HG03175 (cell line): ENCODE measurements at regions not wholly inside any gene's neighbourhood (a gene's known extent, or its start where the extent isn't known, plus 50 kb on each side); places are given as distances from the start of the nearest gene placed in this dataset.

Experiments used
- ATAC-seq: cut with Tn5 transposase; IDR thresholded peaks from one replicate; pipeline ENCODE4 v1.9.1; 2021; ENCODE audit warnings: mild to moderate bottlenecking, moderate library complexity; ENCODE audit not compliant: unreplicated experiment

DNA sequence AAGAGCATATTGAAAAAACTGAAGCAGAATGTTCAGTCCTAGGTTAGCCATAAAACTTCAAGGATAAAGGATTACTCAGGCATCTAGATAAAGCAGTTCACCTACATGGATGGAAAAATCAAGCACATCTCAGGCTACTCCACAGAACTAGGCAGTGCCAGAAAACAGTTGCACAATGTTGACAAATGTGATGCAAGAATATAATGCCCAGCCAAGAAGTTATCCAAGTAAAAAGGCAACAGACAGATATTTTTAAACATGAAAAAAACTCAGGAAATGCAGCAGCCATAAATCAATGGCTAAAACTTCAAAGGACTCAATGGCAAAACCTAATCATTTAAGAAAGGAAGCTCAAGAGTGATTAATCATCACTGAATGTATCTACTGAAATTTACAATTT lies 456.0 kb upstream of the FAM241A start:
- ATAC-seq: no peak

DNA sequence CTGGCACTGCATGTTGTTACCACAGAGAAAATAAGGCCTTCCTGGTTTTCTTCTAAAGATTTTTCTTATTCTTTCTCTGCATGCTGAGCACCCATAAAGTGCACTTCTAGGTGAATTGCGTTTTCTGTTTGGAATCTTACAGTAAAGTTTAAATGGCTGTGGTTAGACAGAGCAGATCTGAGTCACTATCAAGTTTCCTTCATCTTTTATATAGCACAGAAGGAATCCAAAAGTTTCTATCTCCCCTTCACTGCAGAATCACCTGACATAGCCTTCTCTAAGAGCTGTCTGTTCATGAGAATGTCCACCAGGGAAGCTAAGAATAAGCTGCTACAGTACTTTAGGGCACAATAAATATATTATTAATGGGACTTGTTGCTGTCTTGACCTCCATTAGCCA lies 455.5 kb upstream of the FAM241A start:
- no peak for ATAC-seq

DNA sequence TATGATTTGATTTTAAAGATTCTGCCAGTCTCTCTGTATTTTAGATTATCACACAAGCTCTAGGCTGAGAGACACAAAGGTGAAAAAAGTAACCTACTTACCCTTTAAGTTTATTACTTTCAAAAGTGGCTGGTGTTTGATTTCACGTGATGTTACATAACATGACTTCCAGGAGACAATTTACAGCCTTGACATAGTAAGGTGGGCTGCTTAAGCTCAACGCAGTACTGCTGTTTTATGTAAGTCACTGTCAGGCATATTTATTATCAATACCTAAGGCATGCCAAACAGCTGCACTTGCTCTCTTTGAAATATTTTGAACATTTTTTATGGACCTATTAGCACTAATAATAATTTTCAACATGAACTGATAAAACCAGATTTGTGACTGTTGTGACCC lies 451.5 kb upstream of the FAM241A start:
- no peak for ATAC-seq

DNA sequence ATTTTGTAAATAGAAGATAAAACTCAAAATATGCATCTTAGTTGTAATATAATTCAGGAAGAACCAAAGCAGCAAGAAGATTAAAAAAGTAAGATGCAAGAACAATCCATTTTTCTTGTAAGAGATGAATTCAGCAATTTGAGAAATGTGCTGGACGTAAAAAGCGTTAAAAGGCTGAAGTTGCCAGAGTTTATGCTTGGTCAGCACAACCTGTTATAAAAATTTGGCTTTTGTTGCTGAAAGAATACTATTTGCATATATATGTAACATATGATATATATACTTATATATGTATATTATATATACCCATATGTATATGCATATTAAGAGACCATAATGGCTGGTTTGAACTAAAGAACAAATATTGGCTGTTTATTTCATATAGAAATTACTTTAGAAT lies 449.6 kb upstream of the FAM241A start:
- no peak for ATAC-seq

DNA sequence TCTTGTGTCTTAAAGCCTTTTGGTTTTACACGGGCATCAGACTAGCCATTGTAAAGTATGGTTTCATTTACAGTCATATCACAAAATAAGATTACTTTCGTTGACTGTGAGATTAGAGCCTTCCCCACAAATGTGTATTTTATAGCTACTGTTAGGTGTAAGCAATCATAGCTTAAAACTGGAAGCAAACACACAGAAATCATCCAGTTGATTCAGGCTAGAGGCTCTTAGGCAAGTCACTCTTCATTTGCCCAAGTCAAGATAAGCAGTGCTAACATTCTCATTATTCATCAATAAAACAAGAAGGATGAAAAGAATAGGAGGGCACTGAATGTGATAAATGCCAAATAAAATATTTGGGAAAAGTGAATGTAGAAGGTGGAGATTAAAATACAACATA lies 448.7 kb upstream of the FAM241A start:
- no peak for ATAC-seq

DNA sequence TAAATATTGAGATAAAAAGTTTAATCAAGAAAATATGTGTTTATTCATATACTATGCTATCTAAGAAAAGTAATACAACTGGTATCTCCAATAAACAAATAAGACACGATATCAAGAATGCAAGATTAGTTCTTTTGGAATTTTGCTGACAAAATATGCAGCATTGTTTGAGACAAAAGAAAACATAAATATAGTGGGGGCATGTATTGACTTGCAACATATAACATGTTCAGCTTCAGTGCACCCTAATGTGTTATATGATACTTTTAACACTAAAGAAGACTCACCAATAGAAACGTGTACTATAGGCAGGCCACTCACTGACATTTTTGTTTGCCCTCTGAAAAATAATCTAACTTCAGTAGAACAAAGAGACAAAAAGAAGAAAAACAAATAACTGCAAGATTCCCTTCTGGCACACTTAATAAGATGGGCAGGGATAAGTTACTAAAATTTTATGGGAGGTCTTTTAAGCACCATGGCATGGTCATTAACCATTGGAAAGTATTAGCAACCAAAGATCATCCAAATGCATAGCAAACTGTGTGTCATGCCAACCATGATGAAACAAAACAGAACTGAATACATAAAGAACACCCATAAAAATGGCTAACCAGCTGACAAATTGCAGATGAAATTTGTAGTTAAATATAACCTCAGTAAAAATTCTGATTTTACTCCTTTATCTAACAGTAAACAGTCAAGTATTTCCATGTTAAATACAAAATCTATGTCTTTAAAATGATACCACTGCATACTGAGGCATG lies 447.9 kb upstream of the FAM241A start:
- ATAC-seq: no peak

DNA sequence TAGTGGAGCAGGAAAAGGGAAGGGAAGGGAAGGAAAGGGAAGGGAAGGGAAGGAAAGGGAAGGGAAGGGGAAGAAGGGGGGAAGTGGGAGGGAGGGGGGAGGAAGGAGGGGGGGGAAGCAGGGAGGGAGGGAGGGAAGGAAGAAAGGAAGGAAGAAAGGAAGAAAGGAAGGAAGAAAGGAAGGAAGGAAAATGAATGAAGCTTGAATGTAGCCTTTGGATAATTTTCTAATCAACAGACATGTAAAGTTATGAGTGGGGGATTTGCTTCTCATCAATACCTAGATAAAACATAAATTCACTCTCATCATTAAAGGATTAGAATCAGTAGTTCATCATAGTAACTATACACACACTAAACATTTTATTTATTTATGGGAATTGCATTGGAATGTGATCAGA lies 446.9 kb upstream of the FAM241A start:
- ATAC-seq: no peak

DNA sequence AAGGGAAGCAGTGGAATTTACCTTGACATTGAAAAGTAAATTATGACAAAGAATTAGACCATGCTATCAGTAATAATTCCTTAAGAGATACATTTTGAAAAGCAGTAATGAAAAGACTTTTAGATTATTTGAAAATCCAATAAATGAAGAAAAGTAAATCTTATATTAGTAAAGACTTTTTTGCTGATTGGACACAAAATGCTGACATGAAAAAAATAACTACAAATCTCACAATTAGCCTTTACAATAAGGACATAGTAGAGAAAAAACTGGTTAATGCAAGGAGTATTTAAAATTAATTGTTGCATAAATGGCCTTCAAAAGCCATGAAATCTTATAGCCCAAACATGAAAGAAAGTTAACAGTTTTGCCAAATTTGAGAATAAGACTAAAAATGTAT lies 446.1 kb upstream of the FAM241A start:
- no peak for ATAC-seq

DNA sequence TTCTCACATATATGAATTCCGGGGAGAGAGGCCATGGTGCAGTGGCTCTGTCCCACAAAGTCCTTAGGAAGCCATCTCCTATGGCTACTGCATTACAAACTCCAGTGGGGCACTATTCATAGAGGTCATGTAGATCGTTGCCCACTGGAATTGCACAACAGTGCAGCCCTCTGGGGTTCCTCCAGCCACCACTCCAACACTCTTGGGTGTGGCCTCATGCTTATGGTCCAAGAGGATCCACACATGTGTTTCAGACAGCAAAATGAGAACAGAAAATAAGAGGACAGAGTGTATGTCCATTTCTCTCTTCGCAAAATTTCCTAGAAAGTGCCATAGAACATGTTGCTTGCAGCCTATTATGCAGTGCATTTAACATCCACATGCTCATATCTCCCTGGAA lies 444.2 kb upstream of the FAM241A start:
- no peak for ATAC-seq

DNA sequence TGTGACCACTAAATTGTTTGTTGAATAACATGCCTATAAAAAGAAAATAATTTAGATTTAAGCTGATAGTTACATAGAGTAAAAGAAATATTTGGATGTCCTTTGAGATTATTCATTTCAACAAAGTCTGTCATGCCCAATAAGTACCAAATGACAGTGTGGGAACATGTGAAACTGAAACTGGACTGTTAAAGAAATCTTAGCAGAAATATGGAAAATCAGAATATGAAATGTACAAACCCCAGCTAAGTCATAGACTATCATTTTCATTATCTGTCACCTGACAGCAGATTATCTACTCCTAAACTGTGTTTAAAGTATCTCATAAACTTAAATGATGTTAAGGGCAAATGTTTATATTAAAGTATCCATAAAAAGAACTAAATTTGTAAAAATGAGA lies 437.8 kb upstream of the FAM241A start:
- no peak for ATAC-seq

DNA sequence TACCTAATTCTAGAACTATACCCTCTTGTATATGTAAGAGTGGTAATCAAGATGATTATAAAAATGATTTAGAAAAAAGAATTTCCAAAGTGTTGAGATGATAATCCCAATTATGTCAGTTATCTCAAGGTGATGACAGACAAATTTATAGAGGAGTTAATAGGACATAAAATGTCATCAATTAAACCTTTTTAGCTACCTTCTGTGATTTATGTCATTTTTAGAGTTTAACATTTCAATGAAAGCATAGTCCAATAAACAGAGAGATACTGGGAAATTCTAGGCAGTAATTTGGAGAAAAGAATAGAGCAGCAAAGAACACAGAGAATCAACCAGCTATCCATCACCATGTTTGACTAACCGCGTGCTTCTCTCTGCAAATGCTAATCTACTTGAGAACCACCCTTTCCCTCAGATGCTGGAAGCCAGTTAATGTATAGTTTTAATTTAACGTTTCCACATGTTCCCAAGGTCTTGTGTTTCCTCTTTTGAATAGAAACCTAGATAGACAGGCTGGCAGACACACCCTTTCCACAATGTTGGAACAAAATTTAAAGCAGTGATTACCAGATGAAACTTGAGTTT lies 433.1 kb upstream of the FAM241A start:
- ATAC-seq: no peak

DNA sequence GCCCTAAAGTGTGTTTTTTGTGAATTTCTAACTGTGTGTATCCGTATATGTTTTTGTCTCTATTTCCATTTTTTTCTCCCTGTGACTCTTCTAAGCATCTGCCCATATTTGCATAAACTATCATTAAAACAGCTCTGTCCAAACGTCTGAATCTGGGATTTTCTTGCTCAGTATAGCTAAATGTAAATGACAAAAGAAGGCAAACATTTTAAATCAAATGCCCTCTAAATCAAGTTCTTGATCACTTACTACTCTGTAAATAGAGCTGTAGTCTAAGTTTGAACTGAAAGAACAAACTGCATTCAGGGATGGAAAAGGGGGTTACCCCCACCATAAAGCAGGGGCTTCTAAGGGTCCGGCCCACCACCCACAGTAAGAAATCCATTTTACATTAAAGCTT lies 432.0 kb upstream of the FAM241A start:
- ATAC-seq: no peak

DNA sequence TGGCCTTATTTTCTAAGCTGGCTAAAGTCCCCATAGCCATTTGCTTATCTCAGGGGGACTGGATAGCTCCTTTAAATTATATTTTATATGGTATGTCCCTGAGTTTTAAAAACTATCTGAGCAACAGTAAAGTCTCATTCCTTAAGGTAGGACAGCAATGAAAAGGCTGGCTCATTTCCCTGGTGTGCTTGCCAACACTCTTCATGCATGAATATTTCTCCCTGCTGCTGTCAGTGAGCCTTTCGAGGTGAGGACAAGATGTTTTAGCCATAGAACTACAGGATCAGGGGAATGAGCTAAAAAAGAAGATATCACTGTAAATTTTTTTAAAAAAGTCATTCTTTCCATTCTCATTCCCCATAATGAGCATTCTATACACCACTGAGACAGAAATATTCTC lies 427.3 kb upstream of the FAM241A start:
- no peak for ATAC-seq

DNA sequence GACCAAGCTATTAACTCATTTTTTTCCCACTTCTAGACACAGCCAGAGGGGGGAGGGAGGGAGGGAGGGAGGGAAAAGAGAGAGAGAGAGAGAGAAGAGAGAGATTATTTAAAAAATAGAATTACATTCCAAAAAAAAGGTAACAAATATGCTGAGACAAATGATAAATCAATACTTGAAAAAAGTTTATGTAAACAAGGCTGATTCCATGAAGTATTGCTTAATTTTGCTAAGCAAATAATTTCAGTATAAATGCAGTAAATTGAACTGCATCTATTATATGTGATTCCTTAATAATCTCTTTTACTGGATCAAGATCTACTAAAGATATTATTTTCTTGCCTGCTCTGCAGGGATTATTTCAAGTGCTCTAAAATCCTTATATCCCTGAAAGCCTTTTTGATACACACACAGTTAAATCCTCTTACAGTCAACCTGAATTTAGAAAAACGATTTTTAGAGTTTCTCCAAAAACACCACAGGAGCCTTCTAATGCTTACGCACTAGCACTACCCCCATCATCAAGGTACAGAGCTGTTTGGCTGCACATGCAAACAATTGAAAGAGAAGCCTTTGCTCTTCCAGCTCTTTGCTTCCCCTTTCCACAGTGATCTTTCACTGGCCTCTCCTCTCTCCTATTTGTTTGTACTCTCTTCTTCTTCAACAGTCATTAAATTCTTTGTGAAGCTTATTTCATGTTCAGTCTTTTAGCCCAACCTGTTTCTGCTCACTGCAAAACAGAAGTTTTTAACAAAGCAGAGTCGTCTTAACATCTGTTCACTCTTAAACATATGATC lies 426.3 kb upstream of the FAM241A start:
- ATAC-seq: no peak

DNA sequence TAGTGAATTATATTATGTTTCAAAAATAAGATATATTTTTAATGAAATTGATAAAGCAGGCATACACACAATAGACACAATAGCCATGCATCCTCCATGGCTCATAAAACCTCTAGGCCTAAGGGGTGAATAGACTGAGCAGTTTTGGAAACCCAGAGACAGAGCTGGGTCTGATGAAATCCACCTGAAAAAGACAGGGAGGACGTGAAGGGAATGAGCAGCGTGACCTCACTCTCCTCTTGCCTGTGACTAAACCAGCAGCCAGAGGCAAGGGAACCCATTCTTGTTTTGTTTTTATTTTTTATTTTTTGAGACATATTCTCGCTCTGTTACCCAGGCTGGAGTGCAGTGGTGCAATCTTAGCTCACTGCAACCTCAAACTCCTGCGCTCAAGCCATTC lies 424.4 kb upstream of the FAM241A start:
- ATAC-seq: no peak

DNA sequence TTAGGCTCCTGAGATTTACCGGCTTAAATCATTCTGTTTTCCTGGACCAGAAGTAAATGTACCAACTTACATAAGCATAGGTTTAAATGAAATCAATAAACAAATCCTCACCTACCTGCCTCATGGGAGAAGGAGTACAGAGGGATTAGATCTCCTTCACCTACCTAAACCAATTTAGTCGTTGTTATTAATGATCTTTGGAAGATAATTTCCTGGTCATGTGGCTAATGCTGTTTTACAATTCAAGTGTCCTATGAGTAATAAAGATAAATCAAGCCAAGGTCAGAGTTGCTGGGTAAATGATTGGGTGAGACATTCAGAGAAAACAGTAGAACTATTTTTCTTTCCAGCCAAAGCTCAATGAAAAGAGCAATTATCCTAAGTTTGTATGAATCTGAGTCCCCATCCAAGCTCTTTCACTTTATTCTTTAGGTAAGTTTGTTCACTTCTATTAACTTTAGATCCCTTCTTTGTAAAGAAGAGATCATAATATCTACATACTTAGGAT lies 423.0 kb upstream of the FAM241A start:
- no peak for ATAC-seq

DNA sequence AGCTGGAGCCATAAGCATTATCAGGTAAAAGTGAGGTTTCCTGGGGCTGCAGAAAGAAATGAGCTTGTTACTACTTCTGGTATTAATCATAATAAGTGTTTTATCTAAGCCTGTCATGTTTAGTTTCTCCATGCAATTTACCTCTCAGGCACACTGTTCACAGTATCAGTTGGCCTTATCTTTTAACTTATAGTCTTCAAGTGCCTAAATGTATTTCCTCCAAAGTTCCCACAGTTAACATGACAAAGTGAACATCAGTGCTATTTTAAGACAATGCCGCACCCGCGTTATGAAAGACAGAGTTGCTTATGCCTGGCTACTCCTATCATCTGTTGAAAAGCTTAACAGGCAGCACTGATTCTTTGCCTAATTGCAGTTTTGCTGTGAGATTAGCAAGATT lies 408.7 kb upstream of the FAM241A start:
- no peak for ATAC-seq

DNA sequence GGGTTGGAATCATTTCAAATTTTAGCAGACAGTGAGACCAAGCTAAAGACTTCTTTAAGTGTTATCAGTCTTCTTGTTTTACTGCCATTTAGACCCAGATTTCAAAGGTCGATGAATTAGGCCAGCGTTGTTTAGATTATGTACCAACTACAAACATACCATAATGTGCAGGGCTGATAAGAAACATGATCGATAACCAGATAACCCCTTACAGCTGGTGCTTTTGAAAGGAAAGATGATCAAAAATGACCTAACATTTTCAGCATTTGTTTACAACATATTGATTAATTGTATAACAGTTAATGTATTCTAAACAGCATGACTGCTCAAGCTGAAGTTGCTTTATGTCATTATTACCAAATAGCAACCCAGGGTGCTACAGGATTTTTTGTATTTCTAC lies 400.4 kb upstream of the FAM241A start:
- ATAC-seq: no peak

DNA sequence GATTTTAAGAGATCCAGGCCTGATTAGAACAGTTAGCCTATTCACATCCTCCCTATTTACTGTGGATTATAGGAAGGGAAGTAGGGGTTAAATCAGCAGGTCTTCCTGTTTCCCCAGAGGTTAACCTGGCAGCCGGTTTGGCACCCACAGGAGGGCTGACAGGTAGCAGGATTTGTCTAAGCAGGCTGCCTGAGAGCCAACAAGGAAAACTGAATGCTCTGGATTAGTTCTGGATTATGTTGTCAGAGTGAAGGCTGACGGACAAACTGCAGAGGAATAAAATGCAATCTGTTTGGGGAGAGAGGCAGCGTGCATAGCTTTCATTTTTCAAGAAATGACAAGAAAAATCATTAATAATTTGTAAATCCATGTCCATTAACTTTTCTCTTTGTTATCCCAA lies 397.1 kb upstream of the FAM241A start:
- no peak for ATAC-seq

DNA sequence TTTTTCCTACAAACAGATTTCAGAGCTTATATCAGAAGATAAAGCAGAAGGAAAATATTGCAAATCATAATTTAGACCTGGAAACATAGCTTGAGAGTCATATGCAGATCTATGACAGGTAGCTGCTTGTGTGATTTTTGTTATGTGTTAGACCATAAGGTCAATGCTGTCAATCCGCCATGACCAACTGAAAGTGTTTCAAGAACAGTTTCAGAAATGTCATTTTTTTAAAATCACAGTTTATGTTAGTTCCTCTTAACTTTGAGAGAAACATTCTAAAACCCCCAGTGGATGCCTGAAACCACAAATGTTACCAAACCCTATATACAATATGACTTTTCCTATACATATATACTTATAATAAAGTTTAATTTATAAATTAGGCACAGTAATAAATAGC lies 391.3 kb upstream of the FAM241A start:
- ATAC-seq: peak; percentile 40

DNA sequence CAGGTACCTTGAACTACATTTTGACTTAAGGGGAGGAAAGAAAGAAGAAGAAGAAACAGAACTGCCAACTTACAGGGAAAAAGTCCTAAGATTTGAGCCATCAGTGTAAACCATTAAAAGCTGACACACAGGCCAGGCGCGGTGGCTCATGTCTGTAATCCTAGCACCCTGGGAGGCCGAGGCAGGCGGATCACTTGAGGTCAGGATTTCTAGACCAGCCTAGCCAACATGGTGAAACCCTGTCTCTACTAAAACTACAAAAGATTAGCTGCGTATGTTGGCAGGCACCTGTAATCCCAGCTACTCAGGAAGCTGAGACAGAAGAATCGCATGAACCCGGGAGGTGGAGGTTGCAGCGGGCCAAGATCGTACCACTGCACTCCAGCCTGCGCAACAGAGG lies 389.7 kb upstream of the FAM241A start:
- ATAC-seq: no peak

DNA sequence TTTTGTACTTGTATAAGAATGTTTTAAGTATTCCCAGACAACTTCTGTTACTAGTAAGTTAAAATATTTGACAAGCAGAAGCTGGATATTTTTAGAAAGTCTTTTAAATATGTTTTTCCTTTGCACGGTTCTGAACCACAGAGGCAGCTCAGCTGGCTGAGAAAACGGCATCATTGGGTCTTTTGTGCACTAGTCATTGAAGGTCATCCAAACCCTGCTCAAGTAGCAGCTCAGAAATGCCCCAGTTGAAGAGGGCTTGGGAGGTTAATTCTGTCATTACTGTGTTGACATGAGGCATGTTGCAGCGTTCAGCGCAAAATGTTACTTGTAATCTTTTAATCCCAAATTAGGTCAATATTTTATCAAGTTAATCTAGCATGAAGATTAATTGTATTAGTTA lies 383.7 kb upstream of the FAM241A start:
- no peak for ATAC-seq
